SU-DHL-6 (cell line): ENCODE measurements at regions not wholly inside any gene's neighbourhood (a gene's known extent, or its start where the extent isn't known, plus 50 kb on each side); places are given as distances from the start of the nearest gene placed in this dataset.

Experiments used
- H2AFZ ChIP-seq: fragments of 200-600 bp; sonication (generic); 2 replicates; pipeline ENCODE4 v1.6.1; 2014; ENCODE audit warnings: low read depth, mild to moderate bottlenecking, moderate library complexity, mixed read lengths, antibody characterized with exemption, low read length; ENCODE audit not compliant: severe bottlenecking
- H3F3A ChIP-seq: fragments of 200-600 bp; shearing (Covaris generic); 2 replicates; pipeline ENCODE4 v1.6.0; 2016; ENCODE audit warnings: antibody characterized with exemption, mild to moderate bottlenecking; ENCODE audit not compliant: insufficient read depth
- H3K27ac ChIP-seq: fragments of 200-600 bp; sonication (generic); 2 replicates; pipeline ENCODE4 v1.5.1; 2016; ENCODE audit warnings: low read depth, mild to moderate bottlenecking, low read length, moderate library complexity, mixed read lengths
- H3K27me3 ChIP-seq: fragments of 200-600 bp; sonication (generic), shearing (Covaris generic); 2 replicates; pipeline ENCODE4 v1.6.0; 2014; ENCODE audit warnings: mild to moderate bottlenecking, low read length
- H3K36me3 ChIP-seq: fragments of 200-600 bp; sonication (generic); 2 replicates; pipeline ENCODE4 v1.6.1; 2014; ENCODE audit warnings: mild to moderate bottlenecking, low read length, mixed read lengths
- H3K4me2 ChIP-seq: fragments of 300-600, 200-600 bp; shearing (Covaris generic), sonication (generic); 2 replicates; pipeline ENCODE4 v1.6.0; 2014; ENCODE audit warnings: low read length, low read depth, mild to moderate bottlenecking; ENCODE audit not compliant: poor library complexity, severe bottlenecking
- H3K4me3 ChIP-seq: fragments of 200-600 bp; sonication (generic); 2 replicates; pipeline ENCODE4 v1.5.1; 2014; ENCODE audit warnings: antibody characterized with exemption, low read length, mild to moderate bottlenecking, mixed read lengths; ENCODE audit not compliant: insufficient read depth, poor library complexity, severe bottlenecking
- H3K79me2 ChIP-seq: fragments of 200-600 bp; sonication (generic); 2 replicates; pipeline ENCODE4 v1.6.1; 2014; ENCODE audit warnings: mild to moderate bottlenecking, low read length, moderate library complexity; ENCODE audit not compliant: insufficient read depth
- H3K9ac ChIP-seq: fragments of 200-600 bp; sonication (generic); 2 replicates; pipeline ENCODE4 v1.7.0; 2014; ENCODE audit warnings: mild to moderate bottlenecking, low read length
- H3K9me2 ChIP-seq: fragments of 200-600 bp; sonication (generic); replicated peaks from 2 replicates; pipeline ENCODE4 v1.6.1; 2014; ENCODE audit warnings: low read length; ENCODE audit not compliant: insufficient read depth
- H3K9me3 ChIP-seq: fragments of 200-600 bp; sonication (generic); 2 replicates; pipeline ENCODE4 v1.6.1; 2014; ENCODE audit warnings: low read length, mixed read lengths; ENCODE audit not compliant: insufficient read depth
- H4K20me1 ChIP-seq: fragments of 200-600 bp; sonication (generic); 2 replicates; pipeline ENCODE4 v1.6.1; 2014; ENCODE audit warnings: low read depth, mild to moderate bottlenecking, antibody characterized with exemption, low read length, moderate library complexity, mixed read lengths
- EZH2phosphoT487 ChIP-seq: fragments of 200-600 bp; sonication (generic), shearing (Covaris generic); conservative IDR thresholded peaks from 2 replicates; pipeline ENCODE4 v1.6.1; 2018; ENCODE audit warnings: mild to moderate bottlenecking, antibody characterized with exemption, low read length, moderate library complexity, mixed read lengths
- TF ChIP-seq, protein P1 (sequence below): fragments of 200-600 bp; sonication (generic); IDR thresholded peaks from one replicate; pipeline ENCODE4 v1.5.1; 2017; ENCODE audit warnings: antibody characterized with exemption, mild to moderate bottlenecking, low read length, moderate library complexity; ENCODE audit not compliant: insufficient read depth, poor library complexity, severe bottlenecking

DNA sequence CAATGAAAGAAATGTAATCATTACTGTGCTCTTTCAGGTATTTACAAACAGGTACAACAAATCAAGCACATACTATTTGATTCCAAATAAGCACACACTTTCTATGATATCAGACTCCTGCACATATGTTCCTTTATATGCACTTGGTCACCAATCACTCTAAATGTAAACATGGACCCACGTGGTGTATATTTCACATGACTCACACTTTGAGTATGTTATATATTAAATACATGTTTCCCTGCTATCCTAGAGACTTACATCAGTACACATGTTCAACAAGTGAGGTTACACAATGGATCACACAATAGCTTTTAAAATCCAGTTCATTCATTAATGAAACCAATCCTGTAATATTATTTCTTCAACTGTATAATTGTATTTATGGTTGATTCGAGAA, 683.5 kb downstream of the NR2F2 start:
- H3K27me3 ChIP-seq, result no peaks in the 10 kb centered on the region
- no peaks in the 10 kb centered on the region for H3K9me2 ChIP-seq
- H3F3A ChIP-seq, result no peaks in the 10 kb centered on the region
- TF ChIP-seq, protein P1, sequence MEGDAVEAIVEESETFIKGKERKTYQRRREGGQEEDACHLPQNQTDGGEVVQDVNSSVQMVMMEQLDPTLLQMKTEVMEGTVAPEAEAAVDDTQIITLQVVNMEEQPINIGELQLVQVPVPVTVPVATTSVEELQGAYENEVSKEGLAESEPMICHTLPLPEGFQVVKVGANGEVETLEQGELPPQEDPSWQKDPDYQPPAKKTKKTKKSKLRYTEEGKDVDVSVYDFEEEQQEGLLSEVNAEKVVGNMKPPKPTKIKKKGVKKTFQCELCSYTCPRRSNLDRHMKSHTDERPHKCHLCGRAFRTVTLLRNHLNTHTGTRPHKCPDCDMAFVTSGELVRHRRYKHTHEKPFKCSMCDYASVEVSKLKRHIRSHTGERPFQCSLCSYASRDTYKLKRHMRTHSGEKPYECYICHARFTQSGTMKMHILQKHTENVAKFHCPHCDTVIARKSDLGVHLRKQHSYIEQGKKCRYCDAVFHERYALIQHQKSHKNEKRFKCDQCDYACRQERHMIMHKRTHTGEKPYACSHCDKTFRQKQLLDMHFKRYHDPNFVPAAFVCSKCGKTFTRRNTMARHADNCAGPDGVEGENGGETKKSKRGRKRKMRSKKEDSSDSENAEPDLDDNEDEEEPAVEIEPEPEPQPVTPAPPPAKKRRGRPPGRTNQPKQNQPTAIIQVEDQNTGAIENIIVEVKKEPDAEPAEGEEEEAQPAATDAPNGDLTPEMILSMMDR, result no peak
- TF ChIP-seq EZH2phosphoT487, result no peak
- H2AFZ ChIP-seq, result no peak overlapping the region
- no peak overlapping the region for H3K9ac ChIP-seq
- no peaks in the 10 kb centered on the region for H4K20me1 ChIP-seq
- no peaks in the 10 kb centered on the region for H3K79me2 ChIP-seq
- H3K4me3 ChIP-seq, result no peak overlapping the region
- no peaks in the 10 kb centered on the region for H3K9me3 ChIP-seq
- no peaks in the 10 kb centered on the region for H3K36me3 ChIP-seq
- H3K4me2 ChIP-seq, result no peak overlapping the region
- H3K27ac ChIP-seq, result no peak overlapping the region

DNA sequence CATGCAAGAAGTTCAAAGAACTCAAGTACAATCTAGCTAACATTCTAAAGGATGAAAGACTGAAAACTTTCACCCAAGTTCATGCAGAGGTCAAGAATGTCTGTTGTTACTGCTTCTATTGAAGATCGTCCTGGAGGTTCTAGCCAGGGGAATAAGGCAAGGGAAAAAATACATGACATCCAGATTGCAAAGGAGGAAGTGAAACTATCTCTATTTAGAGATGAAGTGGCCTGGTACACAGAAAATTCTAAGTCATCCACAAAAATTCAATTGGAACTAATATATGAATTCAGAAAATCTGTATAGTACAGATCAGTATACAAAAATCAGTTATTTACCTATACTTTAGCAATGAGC, 693.0 kb downstream of the NR2F2 start:
- Histone ChIP-seq H3K9ac (no peak overlapping the region), H3K27ac (no peak overlapping the region), H3K27me3 (no peaks in the 10 kb centered on the region), H3F3A (no peaks in the 10 kb centered on the region), H3K36me3 (no peaks in the 10 kb centered on the region), H4K20me1 (no peaks in the 10 kb centered on the region), H3K4me3 (no peak overlapping the region), H3K9me2 (no peaks in the 10 kb centered on the region), H3K9me3 (no peaks in the 10 kb centered on the region), H3K79me2 (no peaks in the 10 kb centered on the region), H2AFZ (no peak overlapping the region), H3K4me2 (no peak overlapping the region)
- TF ChIP-seq EZH2phosphoT487, result no peak
- TF ChIP-seq, protein P1, result no peak

DNA sequence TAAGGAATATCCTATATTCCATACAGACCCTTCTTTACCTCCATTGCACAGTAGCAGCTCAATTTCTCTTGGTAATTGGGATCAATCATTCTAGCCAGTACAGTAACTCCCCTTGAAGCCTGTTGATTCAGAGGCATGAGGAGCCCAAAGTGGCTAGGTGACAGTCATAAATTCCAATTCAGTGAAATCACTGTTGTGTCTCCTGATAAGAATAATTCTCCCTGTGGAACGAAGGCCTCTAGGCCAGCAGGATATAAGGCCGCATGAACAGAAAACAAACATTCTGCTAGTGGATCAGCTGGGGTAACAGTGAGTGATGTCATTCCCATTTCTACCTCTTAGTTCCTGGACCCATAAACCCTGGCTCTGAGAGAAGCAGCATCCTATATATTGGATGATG, 696.3 kb downstream of the NR2F2 start:
- H3F3A ChIP-seq, result no peaks in the 10 kb centered on the region
- H4K20me1 ChIP-seq, result no peaks in the 10 kb centered on the region
- H3K9me2 ChIP-seq, result no peaks in the 10 kb centered on the region
- no peak overlapping the region for H3K4me2 ChIP-seq
- H3K27me3 ChIP-seq, result no peaks in the 10 kb centered on the region
- no peak overlapping the region for H2AFZ ChIP-seq
- no peak for TF ChIP-seq EZH2phosphoT487
- TF ChIP-seq, protein P1, result no peak
- no peak overlapping the region for H3K27ac ChIP-seq
- no peak overlapping the region for H3K4me3 ChIP-seq
- H3K36me3 ChIP-seq, result no peaks in the 10 kb centered on the region
- H3K9ac ChIP-seq, result no peak overlapping the region
- H3K9me3 ChIP-seq, result no peaks in the 10 kb centered on the region
- no peaks in the 10 kb centered on the region for H3K79me2 ChIP-seq

DNA sequence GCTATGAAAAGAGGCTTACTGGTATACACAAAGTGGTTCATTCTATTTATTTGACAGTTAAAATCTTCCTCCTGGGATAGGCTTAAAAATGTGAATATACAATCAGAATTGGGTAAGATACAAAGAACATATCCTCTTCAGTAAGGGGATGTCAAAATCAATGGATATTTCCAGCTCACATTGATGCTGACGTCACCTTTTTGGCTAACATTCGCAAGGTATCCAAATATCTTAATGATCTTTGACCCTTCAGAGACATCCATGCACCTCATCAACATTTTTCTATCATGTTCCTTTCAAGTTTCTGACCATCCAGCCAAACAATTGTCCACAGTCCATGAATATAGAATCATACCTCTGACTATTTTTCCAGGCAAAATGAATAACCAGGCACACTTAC, 697.3 kb downstream of the NR2F2 start:
- Histone ChIP-seq H3K27me3 (no peaks in the 10 kb centered on the region), H4K20me1 (no peaks in the 10 kb centered on the region), H3K9me3 (no peaks in the 10 kb centered on the region), H3K79me2 (no peaks in the 10 kb centered on the region), H3K9ac (no peak overlapping the region), H3K36me3 (no peaks in the 10 kb centered on the region), H3K4me2 (no peak overlapping the region), H2AFZ (no peak overlapping the region), H3F3A (no peaks in the 10 kb centered on the region), H3K27ac (no peak overlapping the region), H3K9me2 (no peaks in the 10 kb centered on the region), H3K4me3 (no peak overlapping the region)
- TF ChIP-seq, protein P1, result no peak
